ENCODE measurements at regions not wholly inside any gene's neighbourhood (a gene's known extent, or its start where the extent isn't known, plus 50 kb on each side); places are given as distances from the start of the nearest gene placed in this dataset.

- intact Hi-C loops (cut with DNase I), result no loop called here
- Histone ChIP-seq H3K27me3 (no peaks in the 10 kb centered on the region), H3K36me3 (replicated peaks in 1 of 2) (no peaks in the 10 kb centered on the region), H3K4me1 (replicated peaks in 1 of 2) (no peaks in the 10 kb centered on the region), H3K27ac (no peak overlapping the region), H3K9me3 (replicated peaks in 1 of 3) (peaks cover 0 to 6% (median 0%) of the 10 kb centered on the region in 3 donors), H3K4me3 (no peak overlapping the region)
- TF ChIP-seq CTCF (IDR thresholded peaks at IDR 0.05), result no peak
- no peak for TF ChIP-seq POLR2A (IDR thresholded peaks at IDR 0.05)
- WGBS, 4 donors, result 75 to 100% (median 84%) methylated on average over 1 of the region's 1 CpG
- no peak for DNase-seq
Observed at GRCh38 chr14:48738186-48738925, 847.8 kb downstream of the RPS29 start.

DNA sequence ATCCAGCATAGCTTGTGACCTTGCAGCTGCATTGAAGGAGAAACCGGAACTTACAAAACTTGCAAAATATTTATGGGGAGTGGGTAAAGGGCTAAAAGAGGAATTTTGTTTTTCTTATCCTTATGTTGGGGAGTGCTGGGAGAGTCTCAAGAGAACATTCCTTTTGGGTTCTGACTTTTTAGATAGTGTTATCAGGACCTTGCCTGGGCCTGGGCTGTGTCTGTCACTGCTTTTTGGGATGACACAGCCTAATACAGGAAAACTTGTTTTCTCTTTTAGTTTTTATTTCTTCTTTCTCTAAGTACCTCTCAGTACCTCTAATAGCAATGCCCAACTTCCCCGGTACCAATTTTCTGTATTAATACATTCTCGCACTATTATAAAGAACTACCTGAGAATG, 850.6 kb downstream of the RPS29 start:
- H3K4me3 ChIP-seq, result no peak overlapping the region
- no peaks in the 10 kb centered on the region for H3K27me3 ChIP-seq
- no peaks in the 10 kb centered on the region for H3K4me1 ChIP-seq (replicated peaks in 1 of 2)
- H3K36me3 ChIP-seq (replicated peaks in 1 of 2), result no peaks in the 10 kb centered on the region
- TF ChIP-seq CTCF (IDR thresholded peaks at IDR 0.05) (no peak), POLR2A (IDR thresholded peaks at IDR 0.05) (no peak)
- 73 to 80% (median 77%) methylated on average over 3 of the region's 3 CpGs for WGBS, 4 donors
- DNase-seq, result no peak
- H3K27ac ChIP-seq, result no peak overlapping the region
- intact Hi-C loops (cut with DNase I), result no loop called here
- peaks cover 0 to 6% (median 0%) of the 10 kb centered on the region in 3 donors for H3K9me3 ChIP-seq (replicated peaks in 1 of 3)

- Histone ChIP-seq H3K4me3 (no peak overlapping the region), H3K36me3 (replicated peaks in 1 of 2) (no peaks in the 10 kb centered on the region), H3K4me1 (replicated peaks in 1 of 2) (no peaks in the 10 kb centered on the region), H3K27me3 (no peaks in the 10 kb centered on the region), H3K9me3 (replicated peaks in 1 of 3) (peaks cover 0 to 6% (median 0%) of the 10 kb centered on the region in 3 donors), H3K27ac (no peak overlapping the region)
- no peak for DNase-seq
- WGBS, 4 donors, result 52 to 71% (median 65%) methylated on average over 2 of the region's 2 CpGs
- intact Hi-C loops (cut with DNase I), result no loop called here
- TF ChIP-seq CTCF (IDR thresholded peaks at IDR 0.05) (no peak), POLR2A (IDR thresholded peaks at IDR 0.05) (no peak)
Observed at GRCh38 chr14:48731260-48731659, 854.9 kb downstream of the RPS29 start.

GRCh38 chr14:48726080-48726642, 860.0 kb downstream of the RPS29 start:
- no peak overlapping the region for H3K27ac ChIP-seq
- H3K9me3 ChIP-seq (replicated peaks in 1 of 3), result no peaks in the 10 kb centered on the region
- no peaks in the 10 kb centered on the region for H3K27me3 ChIP-seq
- WGBS, 4 donors, result 75 to 90% (median 79%) methylated on average over 6 of the region's 6 CpGs
- intact Hi-C loops (cut with DNase I), result no loop called here
- H3K4me3 ChIP-seq, result no peak overlapping the region
- H3K36me3 ChIP-seq (replicated peaks in 1 of 2), result no peaks in the 10 kb centered on the region
- TF ChIP-seq POLR2A (IDR thresholded peaks at IDR 0.05) (no peak), CTCF (IDR thresholded peaks at IDR 0.05) (no peak)
- H3K4me1 ChIP-seq (replicated peaks in 1 of 2), result no peaks in the 10 kb centered on the region
- no peak for DNase-seq

All from adrenal gland (tissue), 9 donors.